Choroid plexus epithelial cell (primary cell): ENCODE measurements at regions not wholly inside any gene's neighbourhood (a gene's known extent, or its start where the extent isn't known, plus 50 kb on each side); places are given as distances from the start of the nearest gene placed in this dataset.

ENCODE experiments used
- DNase-seq: peaks from one replicate; pipeline ENCODE4 v3.0.0-alpha.2; 2010; ENCODE audit warnings: low read depth
- H3K4me3 ChIP-seq: 2 replicates; pipeline ENCODE4 v1.5.1; 2011; ENCODE audit warnings: low read depth, mild to moderate bottlenecking, control low read depth, low read length, moderate library complexity
- TF ChIP-seq, protein P1 (sequence below): conservative IDR thresholded peaks from 2 replicates; pipeline ENCODE4 v1.5.1; 2011; ENCODE audit warnings: low read depth, mild to moderate bottlenecking, control low read depth, inconsistent platforms, low read length, moderate library complexity

DNA sequence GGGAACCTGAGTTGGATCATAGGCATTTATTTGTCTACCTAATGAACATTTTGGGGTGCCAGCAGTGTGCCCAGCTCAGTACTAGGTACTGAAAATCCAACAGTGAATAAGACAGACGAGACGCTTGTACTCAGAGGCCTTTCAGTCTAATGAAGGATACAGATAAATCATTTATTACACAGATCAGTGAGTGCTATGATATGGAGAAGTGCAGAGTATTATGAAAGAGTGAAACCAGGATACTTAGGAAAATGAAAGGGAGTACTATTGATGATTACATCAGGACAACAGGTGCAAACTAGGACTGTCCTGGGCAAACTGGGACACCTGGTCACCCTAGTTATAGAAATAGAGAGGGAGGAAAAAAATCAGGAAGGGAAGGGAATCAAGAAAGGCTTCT, 207.5 kb upstream of the NCAM1 start:
- no peak for DNase-seq
- TF ChIP-seq, protein P1, sequence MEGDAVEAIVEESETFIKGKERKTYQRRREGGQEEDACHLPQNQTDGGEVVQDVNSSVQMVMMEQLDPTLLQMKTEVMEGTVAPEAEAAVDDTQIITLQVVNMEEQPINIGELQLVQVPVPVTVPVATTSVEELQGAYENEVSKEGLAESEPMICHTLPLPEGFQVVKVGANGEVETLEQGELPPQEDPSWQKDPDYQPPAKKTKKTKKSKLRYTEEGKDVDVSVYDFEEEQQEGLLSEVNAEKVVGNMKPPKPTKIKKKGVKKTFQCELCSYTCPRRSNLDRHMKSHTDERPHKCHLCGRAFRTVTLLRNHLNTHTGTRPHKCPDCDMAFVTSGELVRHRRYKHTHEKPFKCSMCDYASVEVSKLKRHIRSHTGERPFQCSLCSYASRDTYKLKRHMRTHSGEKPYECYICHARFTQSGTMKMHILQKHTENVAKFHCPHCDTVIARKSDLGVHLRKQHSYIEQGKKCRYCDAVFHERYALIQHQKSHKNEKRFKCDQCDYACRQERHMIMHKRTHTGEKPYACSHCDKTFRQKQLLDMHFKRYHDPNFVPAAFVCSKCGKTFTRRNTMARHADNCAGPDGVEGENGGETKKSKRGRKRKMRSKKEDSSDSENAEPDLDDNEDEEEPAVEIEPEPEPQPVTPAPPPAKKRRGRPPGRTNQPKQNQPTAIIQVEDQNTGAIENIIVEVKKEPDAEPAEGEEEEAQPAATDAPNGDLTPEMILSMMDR, result no peak
- H3K4me3 ChIP-seq, result no peak overlapping the region

- DNase-seq, result no peak
- H3K4me3 ChIP-seq, result no peak overlapping the region
- TF ChIP-seq, protein P1, result no peak
Measured at GRCh38 chr11:112759418-112759817, 201.8 kb upstream of the NCAM1 start.

- no peak overlapping the region for H3K4me3 ChIP-seq
- DNase-seq, result no peak
- TF ChIP-seq, protein P1, result no peak
Measured at GRCh38 chr11:112760396-112761059, 200.7 kb upstream of the NCAM1 start.

DNA sequence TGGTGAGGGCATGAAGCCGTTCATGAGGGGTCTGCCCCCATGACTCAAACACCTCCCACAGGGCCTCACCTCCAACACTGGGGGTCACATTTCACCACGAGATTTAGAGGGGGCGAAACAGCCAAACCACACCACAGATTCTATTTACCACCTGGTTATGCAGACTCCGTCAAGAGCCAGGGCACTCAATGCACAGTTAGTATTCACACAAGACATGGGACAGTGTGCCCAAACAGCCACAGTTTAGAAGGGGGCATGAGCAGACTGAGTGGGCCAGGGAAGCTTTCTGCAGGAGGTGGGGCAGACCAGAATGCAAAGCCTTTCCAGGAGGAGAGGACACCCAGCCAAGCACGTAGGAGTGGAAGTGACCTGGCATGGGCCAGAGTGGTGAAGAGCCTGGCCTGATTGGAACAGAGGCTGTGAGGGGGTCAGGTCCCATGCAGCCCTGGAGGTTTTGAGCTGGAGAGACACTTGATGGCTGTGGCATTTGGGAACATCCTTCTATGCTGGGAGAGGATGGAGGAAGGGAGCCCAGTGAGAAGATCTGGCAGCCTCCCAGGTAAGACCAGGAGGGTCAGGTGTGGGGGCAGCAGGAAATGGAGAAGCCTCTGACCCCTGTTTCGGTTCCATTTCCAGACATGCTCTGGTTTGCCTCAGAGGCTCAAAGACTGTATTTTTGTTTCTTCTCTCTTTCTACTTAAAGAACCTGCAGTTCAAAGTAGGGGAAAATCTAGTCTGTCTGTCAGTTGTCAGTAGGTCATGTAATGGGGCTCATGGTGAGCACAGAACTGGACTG, 199.1 kb upstream of the NCAM1 start:
- TF ChIP-seq, protein P1, result no peak
- H3K4me3 ChIP-seq, result no peak overlapping the region
- DNase-seq, result no peak

DNA sequence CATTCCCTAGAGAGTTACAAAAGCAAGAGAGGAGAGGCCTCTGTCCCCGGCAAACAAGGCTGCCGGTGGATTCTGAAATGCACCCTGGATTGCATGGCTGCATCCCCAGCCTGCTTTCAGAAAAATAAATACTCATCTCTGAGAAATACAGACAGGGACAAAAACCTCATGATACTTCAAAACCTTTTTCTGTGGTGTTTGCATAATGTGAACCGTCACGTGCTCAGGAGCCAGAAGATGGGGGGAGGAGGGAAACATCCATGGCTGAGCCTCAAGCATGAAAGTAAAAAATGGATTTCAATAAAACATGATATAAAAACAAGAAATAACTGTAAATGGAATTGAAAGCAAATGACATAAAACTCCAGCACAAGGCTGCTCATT, 198.5 kb upstream of the NCAM1 start:
- H3K4me3 ChIP-seq, result no peak overlapping the region
- TF ChIP-seq, protein P1, result no peak
- no peak for DNase-seq

GRCh38 chr11:112765337-112765736, 195.9 kb upstream of the NCAM1 start:
- H3K4me3 ChIP-seq, result no peak overlapping the region
- no peak for DNase-seq
- TF ChIP-seq, protein P1, result no peak
